Endodermal cell (in vitro differentiated cells): ENCODE measurements at regions not wholly inside any gene's neighbourhood (a gene's known extent, or its start where the extent isn't known, plus 50 kb on each side); places are given as distances from the start of the nearest gene placed in this dataset.

Experiments
- DNase-seq: peaks from one replicate; pipeline ENCODE4 v3.0.0-alpha.2; 2017
- H3K27ac ChIP-seq: 2 replicates; pipeline ENCODE4 v1.5.1; 2013; ENCODE audit warnings: mild to moderate bottlenecking, low read depth, low read length, moderate library complexity
- H3K27me3 ChIP-seq: 2 replicates; pipeline ENCODE4 v1.6.1; 2013; ENCODE audit warnings: mild to moderate bottlenecking, low read length, moderate library complexity; ENCODE audit not compliant: insufficient read depth, control insufficient read depth, poor library complexity, severe bottlenecking
- H3K36me3 ChIP-seq: 2 replicates; pipeline ENCODE4 v1.7.0; 2013; ENCODE audit warnings: mild to moderate bottlenecking, low read length, moderate library complexity; ENCODE audit not compliant: control insufficient read depth, insufficient read depth
- H3K4me1 ChIP-seq: one replicate; pipeline ENCODE4 v1.7.0; 2013; ENCODE audit warnings: low read length; ENCODE audit not compliant: control insufficient read depth, insufficient read depth
- H3K4me3 ChIP-seq: 2 replicates; pipeline ENCODE4 v1.5.1; 2013; ENCODE audit warnings: mild to moderate bottlenecking, low read length, moderate library complexity
- H3K9ac ChIP-seq: 2 replicates; pipeline ENCODE4 v1.6.1; 2013; ENCODE audit warnings: mild to moderate bottlenecking, low read length, moderate library complexity; ENCODE audit not compliant: poor library complexity, severe bottlenecking; ENCODE audit errors: extremely low read depth
- H3K9me3 ChIP-seq: 2 replicates; pipeline ENCODE4 v1.6.1; 2013; ENCODE audit warnings: mild to moderate bottlenecking, low read length, moderate library complexity; ENCODE audit not compliant: control insufficient read depth
- H3K27ac Mint-ChIP-seq: 2 replicates; pipeline ENCODE4 v1.8.0; 2020; ENCODE audit warnings: mixed read lengths
- H3K27me3 Mint-ChIP-seq: 2 replicates; pipeline ENCODE4 v1.8.0; 2021; ENCODE audit warnings: mild to moderate bottlenecking, mixed read lengths; ENCODE audit not compliant: insufficient read depth
- H3K36me3 Mint-ChIP-seq: 2 replicates; pipeline ENCODE4 v1.8.0; 2020; ENCODE audit warnings: low read depth, mixed read lengths
- H3K4me1 Mint-ChIP-seq: 2 replicates; pipeline ENCODE4 v1.8.0; 2020; ENCODE audit warnings: mixed read lengths
- H3K4me3 Mint-ChIP-seq: 2 replicates; pipeline ENCODE4 v1.8.0; 2020; ENCODE audit warnings: mild to moderate bottlenecking, moderate library complexity, mixed read lengths
- H3K9me3 Mint-ChIP-seq: 2 replicates; pipeline ENCODE4 v1.8.0; 2020; ENCODE audit warnings: mild to moderate bottlenecking, mixed read lengths
- CTCF ChIP-seq: fragments of 200-600 bp; sonication (generic); conservative IDR thresholded peaks from 2 replicates; pipeline ENCODE4 v1.5.0; 2021; ENCODE audit warnings: antibody characterized with exemption, mild to moderate bottlenecking
- WGBS, 2 experiments: methylation state at CpG; one replicate each; pipeline versions ENCODE4 v1.1.5 to v1.1.7; 2013; ENCODE audit warnings: missing lambda C conversion rate in 2 of 2, mixed read lengths in 1 of 2; ENCODE audit not compliant: insufficient coverage in 1 of 2, insufficient read length in 1 of 2; 5-methylcytosine and 5-hydroxymethylcytosine counted together

DNA sequence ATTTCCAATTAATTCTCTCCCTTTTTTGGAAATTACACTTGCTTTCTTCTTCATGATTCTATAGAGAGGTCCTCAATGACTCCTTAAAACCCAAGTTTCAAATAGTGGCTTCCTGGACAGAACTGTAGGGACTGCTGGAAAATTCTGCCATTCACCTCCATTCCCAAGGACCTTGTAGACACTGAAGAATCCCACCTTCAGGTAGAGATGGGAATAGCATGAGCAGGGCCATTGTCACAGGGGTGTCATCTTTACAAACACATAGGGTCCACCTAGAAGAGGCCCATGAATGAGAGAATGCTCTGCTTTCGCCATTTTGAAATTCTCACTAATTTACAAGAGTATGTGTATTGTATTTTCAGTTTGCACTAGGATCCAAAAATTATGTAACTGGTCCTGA, 701.7 kb upstream of the CELF2 start:
- H3K27ac ChIP-seq = no peak overlapping the region
- DNase-seq = peak; percentile 49
- no peak overlapping the region for H3K4me3 Mint-ChIP-seq

GRCh38 chr10:10317151-10317550, 700.5 kb upstream of the CELF2 start:
- Histone ChIP-seq H3K4me1 (no peaks in the 10 kb centered on the region), H3K9ac (no peak overlapping the region), H3K4me3 (no peak overlapping the region), H3K9me3 (no peaks in the 10 kb centered on the region), H3K27ac (no peak overlapping the region), H3K36me3 (no peaks in the 10 kb centered on the region), H3K27me3 (no peaks in the 10 kb centered on the region)
- no peaks in the 10 kb centered on the region for H3K4me1 Mint-ChIP-seq
- no peak overlapping the region for H3K27ac Mint-ChIP-seq
- H3K4me3 Mint-ChIP-seq = no peak overlapping the region
- no peak for TF ChIP-seq CTCF
- DNase-seq = no peak
- H3K9me3 Mint-ChIP-seq = no peaks in the 10 kb centered on the region
- 97 to 100% methylated on average over 1 of the region's 1 CpG for WGBS, 2 experiments
- no peaks in the 10 kb centered on the region for H3K27me3 Mint-ChIP-seq
- H3K36me3 Mint-ChIP-seq = no peaks in the 10 kb centered on the region

More for the DNA sequence above, 701.7 kb upstream of the CELF2 start:
- no peaks in the 10 kb centered on the region for H3K9me3 ChIP-seq
- WGBS, 2 experiments = 87% methylated on average over 1 of the region's 1 CpG; no CpG with 5 or more reads in 1 of the 2 experiments
- no peaks in the 10 kb centered on the region for H3K4me1 ChIP-seq
- Mint-ChIP-seq H3K36me3 (no peaks in the 10 kb centered on the region), H3K27ac (no peak overlapping the region), H3K4me1 (no peaks in the 10 kb centered on the region), H3K9me3 (no peaks in the 10 kb centered on the region), H3K27me3 (no peaks in the 10 kb centered on the region)
- TF ChIP-seq CTCF = peak; percentile 61
- no peak overlapping the region for H3K9ac ChIP-seq
- H3K4me3 ChIP-seq = no peak overlapping the region
- no peaks in the 10 kb centered on the region for H3K36me3 ChIP-seq
- no peaks in the 10 kb centered on the region for H3K27me3 ChIP-seq

DNA sequence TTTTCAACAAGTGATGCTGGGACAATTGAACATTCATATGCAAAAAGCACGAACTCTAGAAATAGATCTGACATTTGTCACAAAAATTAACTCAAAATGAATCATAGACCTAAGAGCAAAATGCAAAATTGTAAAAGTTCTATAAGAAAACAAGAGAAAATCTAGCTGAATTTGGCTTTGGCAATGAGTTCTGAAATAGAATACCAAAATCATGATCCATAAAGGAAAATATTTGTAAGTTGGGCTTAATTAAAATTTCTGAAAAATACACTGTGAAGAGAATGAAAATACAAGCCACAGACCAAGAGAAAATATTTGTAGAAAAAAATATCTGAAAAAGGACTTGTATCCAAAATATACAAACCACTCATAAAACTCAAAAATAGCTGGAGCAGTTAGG, 698.8 kb upstream of the CELF2 start:
- no peak overlapping the region for H3K27ac Mint-ChIP-seq
- Histone ChIP-seq H3K36me3 (no peaks in the 10 kb centered on the region), H3K27me3 (no peaks in the 10 kb centered on the region), H3K4me3 (no peak overlapping the region), H3K4me1 (no peaks in the 10 kb centered on the region), H3K27ac (no peak overlapping the region), H3K9ac (no peak overlapping the region), H3K9me3 (no peaks in the 10 kb centered on the region)
- no peaks in the 10 kb centered on the region for H3K9me3 Mint-ChIP-seq
- no peaks in the 10 kb centered on the region for H3K4me1 Mint-ChIP-seq
- H3K36me3 Mint-ChIP-seq = no peaks in the 10 kb centered on the region
- WGBS, 2 experiments = 81% methylated on average over 1 of the region's 1 CpG; no CpG with 5 or more reads in 1 of the 2 experiments
- TF ChIP-seq CTCF = no peak
- H3K4me3 Mint-ChIP-seq = no peak overlapping the region
- H3K27me3 Mint-ChIP-seq = no peaks in the 10 kb centered on the region
- no peak for DNase-seq
